H1 (cell line): ENCODE measurements at regions not wholly inside any gene's neighbourhood (a gene's known extent, or its start where the extent isn't known, plus 50 kb on each side); places are given as distances from the start of the nearest gene placed in this dataset.

Experiments used
- ATF2 ChIP-seq: IDR thresholded peaks from 2 replicates; pipeline ENCODE4 v1.6.1; 2012; ENCODE audit warnings: low read length, inconsistent platforms
- CBX5 ChIP-seq: fragments of 300-800, 300-1000 bp; sonication (generic); IDR thresholded peaks from 2 replicates; pipeline ENCODE4 v1.7.1; 2016; ENCODE audit warnings: antibody characterized with exemption, low read length, low read depth
- TF ChIP-seq, protein P1 (sequence below), 3 experiments: IDR thresholded peaks; 1 replicate in 2 of 3; 2 replicates in 1 of 3; pipeline versions ENCODE4 v1.5.1 to v1.6.1; 2011; ENCODE audit warnings: low read length in 3 of 3, mild to moderate bottlenecking in 3 of 3, inconsistent platforms in 2 of 3, low read depth in 1 of 3, moderate library complexity in 1 of 3; ENCODE audit not compliant: insufficient read depth in 1 of 3; ENCODE audit errors: control extremely low read depth in 1 of 3

DNA sequence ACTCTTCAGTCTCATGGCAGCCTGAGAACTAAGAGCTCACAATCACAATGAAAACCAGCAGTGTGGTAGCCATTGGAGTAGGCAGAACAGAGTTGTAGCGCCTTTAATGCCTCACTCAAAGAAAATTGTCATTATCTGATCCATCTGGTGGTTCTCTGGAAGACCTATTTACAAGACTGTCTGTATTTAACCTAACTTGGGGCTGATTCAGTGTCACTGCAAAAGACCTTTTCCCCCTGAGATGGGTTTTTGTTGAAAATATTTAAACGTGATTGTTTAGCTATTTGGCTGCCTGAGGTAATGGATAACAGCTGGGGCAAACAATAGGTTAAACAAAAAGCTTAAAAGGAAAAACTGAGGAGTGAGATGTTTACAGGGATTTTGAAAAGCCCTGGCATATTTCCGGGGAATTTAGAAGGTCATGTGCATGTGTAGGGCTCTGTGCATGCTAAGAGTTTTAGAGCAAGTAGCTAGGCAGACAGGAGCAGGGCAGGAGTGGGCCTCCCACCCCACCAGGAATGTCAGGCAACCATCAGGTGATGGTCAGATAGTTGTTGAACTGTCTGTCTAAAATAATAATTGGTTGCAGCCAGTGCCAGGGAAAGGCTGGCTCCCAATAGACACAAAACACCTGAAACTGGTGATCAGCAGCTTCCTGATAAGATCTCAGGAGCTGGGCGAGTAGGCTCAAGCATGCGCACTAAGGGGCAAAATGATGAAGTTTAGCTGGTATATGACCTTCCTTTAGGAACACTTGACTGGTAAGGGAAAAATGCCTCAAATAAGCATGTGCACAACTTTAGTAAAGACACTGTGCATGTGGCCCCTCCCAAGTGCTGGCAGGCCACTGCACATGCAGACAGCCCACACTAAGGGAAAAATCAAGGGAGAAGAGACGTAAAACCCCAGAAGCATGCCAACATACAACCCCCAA is 70.8 kb upstream of the AKIRIN2 start (continued):
- TF ChIP-seq, protein P1, sequence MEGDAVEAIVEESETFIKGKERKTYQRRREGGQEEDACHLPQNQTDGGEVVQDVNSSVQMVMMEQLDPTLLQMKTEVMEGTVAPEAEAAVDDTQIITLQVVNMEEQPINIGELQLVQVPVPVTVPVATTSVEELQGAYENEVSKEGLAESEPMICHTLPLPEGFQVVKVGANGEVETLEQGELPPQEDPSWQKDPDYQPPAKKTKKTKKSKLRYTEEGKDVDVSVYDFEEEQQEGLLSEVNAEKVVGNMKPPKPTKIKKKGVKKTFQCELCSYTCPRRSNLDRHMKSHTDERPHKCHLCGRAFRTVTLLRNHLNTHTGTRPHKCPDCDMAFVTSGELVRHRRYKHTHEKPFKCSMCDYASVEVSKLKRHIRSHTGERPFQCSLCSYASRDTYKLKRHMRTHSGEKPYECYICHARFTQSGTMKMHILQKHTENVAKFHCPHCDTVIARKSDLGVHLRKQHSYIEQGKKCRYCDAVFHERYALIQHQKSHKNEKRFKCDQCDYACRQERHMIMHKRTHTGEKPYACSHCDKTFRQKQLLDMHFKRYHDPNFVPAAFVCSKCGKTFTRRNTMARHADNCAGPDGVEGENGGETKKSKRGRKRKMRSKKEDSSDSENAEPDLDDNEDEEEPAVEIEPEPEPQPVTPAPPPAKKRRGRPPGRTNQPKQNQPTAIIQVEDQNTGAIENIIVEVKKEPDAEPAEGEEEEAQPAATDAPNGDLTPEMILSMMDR (IDR thresholded peaks at IDR 0.05; ENCODE audit: control extremely low read depth in 1 of 3, insufficient read depth in 1 of 3, low read depth in 1 of 3, low read length in 3 of 3): no peak
- TF ChIP-seq ATF2 (no peak), CBX5 (no peak)
